Keratinocyte (primary cell): ENCODE measurements at regions not wholly inside any gene's neighbourhood (a gene's known extent, or its start where the extent isn't known, plus 50 kb on each side); places are given as distances from the start of the nearest gene placed in this dataset.

Experiments used
- DNase-seq: peaks from one replicate; pipeline ENCODE4 v3.0.0-alpha.2; 2011; ENCODE audit warnings: low read depth, missing footprints, low spot score
- FAIRE-seq: peaks from 2 replicates; lab custom pipeline; 2011; peaks lifted over from hg19 to GRCh38; lab: Jason Lieb, UNC
- H2AFZ ChIP-seq: 2 replicates; pipeline ENCODE4 v1.6.0; 2012; ENCODE audit warnings: low read length, control low read depth, inconsistent platforms; ENCODE audit not compliant: control insufficient read depth
- H3K27ac ChIP-seq: 2 replicates; pipeline ENCODE4 v1.5.1; 2011; ENCODE audit warnings: low read length; ENCODE audit not compliant: control insufficient read depth, insufficient read depth
- H3K27me3 ChIP-seq: 3 replicates; pipeline ENCODE4 v1.6.0; 2011; ENCODE audit warnings: low read length; ENCODE audit not compliant: control insufficient read depth, insufficient read depth; ENCODE audit errors: extremely low read depth
- H3K36me3 ChIP-seq, 2 experiments: 2 replicates in 1 of 2; 3 replicates in 1 of 2; pipeline ENCODE4 v1.5.1; 2011; ENCODE audit warnings: low read length in 2 of 2, mild to moderate bottlenecking in 1 of 2; ENCODE audit not compliant: control insufficient read depth in 2 of 2, insufficient read depth in 2 of 2; ENCODE audit errors: extremely low read depth in 1 of 2
- H3K4me1 ChIP-seq: 3 replicates; pipeline ENCODE4 v1.5.1; 2011; ENCODE audit warnings: low read length; ENCODE audit not compliant: control insufficient read depth, insufficient read depth; ENCODE audit errors: extremely low read depth
- H3K4me2 ChIP-seq: 3 replicates; pipeline ENCODE4 v1.6.0; 2011; ENCODE audit warnings: low read depth, low read length; ENCODE audit not compliant: control insufficient read depth, insufficient read depth; ENCODE audit errors: extremely low read depth
- H3K4me3 ChIP-seq, 3 experiments: fragments of 200-600 bp in 1 of 3; sonication (generic) in 1 of 3; 2 replicates in 2 of 3; 3 replicates in 1 of 3; pipeline ENCODE4 v1.5.1; 2011 to 2016; ENCODE audit warnings: low read length in 3 of 3, mild to moderate bottlenecking in 3 of 3, control low read depth in 2 of 3, inconsistent platforms in 1 of 3, low read depth in 1 of 3, mixed read lengths in 1 of 3, mixed run types in 1 of 3, moderate library complexity in 1 of 3; ENCODE audit not compliant: control insufficient read depth in 2 of 3, insufficient read depth in 2 of 3; ENCODE audit errors: extremely low read depth in 1 of 3
- H3K79me2 ChIP-seq: 2 replicates; pipeline ENCODE4 v1.6.0; 2012; ENCODE audit warnings: low read length; ENCODE audit not compliant: control insufficient read depth, insufficient read depth
- H3K9ac ChIP-seq: 3 replicates; pipeline ENCODE4 v1.6.0; 2011; ENCODE audit warnings: low read length; ENCODE audit not compliant: control insufficient read depth, insufficient read depth; ENCODE audit errors: extremely low read depth
- H3K9me1 ChIP-seq: 3 replicates; pipeline ENCODE4 v1.6.0; 2011; ENCODE audit warnings: low read length; ENCODE audit not compliant: control insufficient read depth, insufficient read depth; ENCODE audit errors: extremely low read depth
- H3K9me3 ChIP-seq: 2 replicates; pipeline ENCODE4 v1.5.1; 2012; ENCODE audit warnings: low read depth, low read length; ENCODE audit not compliant: control insufficient read depth
- H4K20me1 ChIP-seq: 3 replicates; pipeline ENCODE4 v1.6.0; 2011; ENCODE audit warnings: low read length; ENCODE audit not compliant: control insufficient read depth, insufficient read depth; ENCODE audit errors: extremely low read depth
- EZH2 ChIP-seq: IDR thresholded peaks from one replicate; pipeline ENCODE4 v1.6.1; 2012; ENCODE audit warnings: inconsistent platforms, mild to moderate bottlenecking, low read length, moderate library complexity
- dilution Hi-C: fragments of 300-500 bp; cut with MboI; formaldehyde crosslinking; loops from one replicate; pipeline ENCODE4 v1.7.0; 2020; ENCODE audit warnings: low sequenced_read_pairs; ENCODE audit not compliant: extremely low pct_ligation_motif_present
- TF ChIP-seq, protein P1 (sequence below), 3 experiments: IDR thresholded peaks in 1 of 3; conservative IDR thresholded peaks in 1 of 3; optimal IDR thresholded peaks in 1 of 3; 2 replicates in 2 of 3; 3 replicates in 1 of 3; pipeline versions ENCODE3 to v1.5.1; 2011; ENCODE audit warnings: low read length in 3 of 3, mild to moderate bottlenecking in 3 of 3, moderate library complexity in 2 of 3, control low read depth in 1 of 3, inconsistent platforms in 1 of 3; ENCODE audit not compliant: insufficient read depth in 2 of 3; ENCODE audit errors: extremely low read depth in 1 of 3

DNA sequence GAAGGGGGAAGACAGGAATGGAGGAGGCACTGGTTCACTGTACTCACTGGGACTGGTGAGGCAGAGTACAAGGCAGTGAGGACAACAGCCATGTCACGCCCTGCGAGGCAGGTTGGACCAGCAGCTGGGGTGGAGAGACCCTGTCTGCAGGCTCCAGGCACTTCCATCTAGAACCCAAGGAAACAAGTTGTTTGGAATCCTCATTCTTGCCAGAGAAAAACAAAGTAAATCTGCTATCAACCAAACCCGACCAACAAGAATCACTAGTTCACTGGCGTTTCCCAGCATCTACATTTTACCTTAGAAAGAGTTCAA is 98.5 kb upstream of the CDYL start:
- Histone ChIP-seq H3K27ac (no peak overlapping the region), H3K9me3 (no peaks in the 10 kb centered on the region), H3K79me2 (no peaks in the 10 kb centered on the region), H3K4me3 (no peak overlapping the region), H3K4me1 (no peaks in the 10 kb centered on the region), H3K9me1 (no peaks in the 10 kb centered on the region), H3K4me2 (no peak overlapping the region), H4K20me1 (no peaks in the 10 kb centered on the region), H2AFZ (no peak overlapping the region), H3K36me3 (no peaks in the 10 kb centered on the region), H3K27me3 (no peaks in the 10 kb centered on the region), H3K9ac (no peak overlapping the region)
- FAIRE-seq: no peak
- no peak for DNase-seq
- TF ChIP-seq, protein P1, sequence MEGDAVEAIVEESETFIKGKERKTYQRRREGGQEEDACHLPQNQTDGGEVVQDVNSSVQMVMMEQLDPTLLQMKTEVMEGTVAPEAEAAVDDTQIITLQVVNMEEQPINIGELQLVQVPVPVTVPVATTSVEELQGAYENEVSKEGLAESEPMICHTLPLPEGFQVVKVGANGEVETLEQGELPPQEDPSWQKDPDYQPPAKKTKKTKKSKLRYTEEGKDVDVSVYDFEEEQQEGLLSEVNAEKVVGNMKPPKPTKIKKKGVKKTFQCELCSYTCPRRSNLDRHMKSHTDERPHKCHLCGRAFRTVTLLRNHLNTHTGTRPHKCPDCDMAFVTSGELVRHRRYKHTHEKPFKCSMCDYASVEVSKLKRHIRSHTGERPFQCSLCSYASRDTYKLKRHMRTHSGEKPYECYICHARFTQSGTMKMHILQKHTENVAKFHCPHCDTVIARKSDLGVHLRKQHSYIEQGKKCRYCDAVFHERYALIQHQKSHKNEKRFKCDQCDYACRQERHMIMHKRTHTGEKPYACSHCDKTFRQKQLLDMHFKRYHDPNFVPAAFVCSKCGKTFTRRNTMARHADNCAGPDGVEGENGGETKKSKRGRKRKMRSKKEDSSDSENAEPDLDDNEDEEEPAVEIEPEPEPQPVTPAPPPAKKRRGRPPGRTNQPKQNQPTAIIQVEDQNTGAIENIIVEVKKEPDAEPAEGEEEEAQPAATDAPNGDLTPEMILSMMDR (optimal IDR thresholded peaks at IDR 0.05 in 1 of 3, IDR thresholded peaks at IDR 0.05 in 1 of 3, conservative IDR thresholded peaks at IDR 0.05 in 1 of 3; ENCODE audit: extremely low read depth in 1 of 3, insufficient read depth in 2 of 3, low read length in 3 of 3): no peak
- dilution Hi-C loops: no loop called here

DNA sequence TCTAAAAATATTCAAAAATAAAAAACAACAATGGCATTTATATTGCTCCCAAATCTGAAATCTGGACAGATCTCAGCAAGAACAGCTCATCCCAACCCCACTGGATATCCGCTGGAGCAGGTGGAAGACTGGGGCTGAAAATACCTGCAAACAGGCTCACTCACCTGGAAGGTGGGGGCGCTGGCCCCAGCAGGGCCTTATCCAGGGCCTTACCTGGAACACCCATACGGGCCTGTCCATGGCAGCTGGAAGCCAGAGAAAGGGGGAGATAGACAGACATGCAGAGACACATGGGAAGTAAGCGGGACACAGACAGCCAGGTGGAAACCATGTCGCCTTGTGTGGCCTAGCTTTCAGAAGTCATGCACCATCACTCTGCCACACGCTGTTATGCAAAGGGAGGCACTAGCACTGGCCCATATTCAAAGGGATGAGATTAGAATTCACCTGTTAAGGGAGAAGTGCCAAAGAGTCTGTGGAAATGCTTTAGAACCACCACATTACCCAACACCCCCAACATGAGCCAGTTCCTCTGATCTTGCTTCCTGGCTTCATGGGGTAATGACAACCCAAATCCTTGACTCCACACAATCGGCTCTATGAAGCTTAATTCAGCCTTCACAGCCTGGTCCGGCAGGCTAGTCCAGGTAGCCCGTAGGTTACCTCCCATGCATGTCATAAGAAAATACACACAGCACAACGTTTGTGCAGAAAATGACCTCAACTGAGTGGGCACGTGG is 99.0 kb upstream of the CDYL start:
- Histone ChIP-seq H3K4me3 (no peak overlapping the region), H2AFZ (no peak overlapping the region), H3K79me2 (no peaks in the 10 kb centered on the region), H3K9ac (no peak overlapping the region), H3K9me1 (no peaks in the 10 kb centered on the region), H3K9me3 (no peaks in the 10 kb centered on the region), H3K36me3 (no peaks in the 10 kb centered on the region), H3K27ac (no peak overlapping the region), H3K27me3 (no peaks in the 10 kb centered on the region), H4K20me1 (no peaks in the 10 kb centered on the region), H3K4me1 (no peaks in the 10 kb centered on the region), H3K4me2 (no peak overlapping the region)
- DNase-seq: no peak
- TF ChIP-seq, protein P1 (optimal IDR thresholded peaks at IDR 0.05 in 1 of 3, IDR thresholded peaks at IDR 0.05 in 1 of 3, conservative IDR thresholded peaks at IDR 0.05 in 1 of 3; ENCODE audit: extremely low read depth in 1 of 3, insufficient read depth in 2 of 3, low read length in 3 of 3): no peak
- no peak for TF ChIP-seq EZH2
- no peak for FAIRE-seq
- dilution Hi-C loops: no loop called here
